Skin of body (tissue), 2 donors: ENCODE measurements at regions not wholly inside any gene's neighbourhood (a gene's known extent, or its start where the extent isn't known, plus 50 kb on each side); places are given as distances from the start of the nearest gene placed in this dataset. TPM values are rescaled to one million over a fixed set of nuclear protein-coding genes. Genes with fewer than 3 reads are reported as not detected.
A peak's percentile ranks its signal among the peaks of the same experiment; 100 is the strongest.

Experiments used
- DNase-seq: peaks from one replicate; lab custom pipeline; 2025; lab: John Stamatoyannopoulos, UW
- small RNA-seq: library from RNA; depleted of rRNA; stranded (forward); fragments of <200 nt; gene quantifications from one replicate; pipeline ENCODE3, GENCODE V24; 2014; ENCODE audit warnings: low replicate concordance

GRCh38 chr18:55054021-55054990 lies 95.0 kb upstream of the CCDC68 start:
- DNase-seq, result no peak

GRCh38 chr18:55048892-55049291 lies 89.6 kb upstream of the CCDC68 start:
- DNase-seq, result no peak

- no peak for DNase-seq
Measured at GRCh38 chr18:55047546-55047945, 88.3 kb upstream of the CCDC68 start.

- DNase-seq, result no peak
Measured at GRCh38 chr18:55041366-55041765, 82.1 kb upstream of the CCDC68 start.

- DNase-seq, result no peak
Measured at GRCh38 chr18:55038162-55038561, 78.9 kb upstream of the CCDC68 start.

- no peak for DNase-seq
Measured at GRCh38 chr18:55034742-55035141, 75.5 kb upstream of the CCDC68 start.

GRCh38 chr18:55031979-55032378 lies 72.7 kb upstream of the CCDC68 start:
- DNase-seq, result no peak

GRCh38 chr18:55031576-55031975 lies 72.3 kb upstream of the CCDC68 start:
- DNase-seq, result no peak

- DNase-seq, result no peak
Measured at GRCh38 chr18:55031164-55031563, 71.9 kb upstream of the CCDC68 start.

DNA sequence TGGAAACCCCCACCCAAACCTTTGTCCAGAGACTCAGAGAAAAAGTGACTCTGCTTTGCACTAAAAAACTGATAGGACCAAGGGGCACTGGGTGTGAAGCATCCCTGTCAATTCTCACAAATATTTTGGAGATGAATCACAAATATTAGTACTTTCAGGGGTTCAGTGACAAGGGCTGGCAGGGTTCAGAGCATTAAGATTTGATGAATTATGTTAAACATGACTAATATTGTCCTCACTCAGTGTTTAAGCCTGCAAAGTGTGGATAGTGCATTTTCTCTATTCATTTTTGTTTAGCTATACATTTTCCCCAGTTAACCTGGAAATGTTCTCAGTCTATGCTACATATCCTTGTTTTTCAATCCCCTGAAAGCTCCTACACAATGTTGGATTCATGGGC lies 65.3 kb upstream of the CCDC68 start:
- no peak for DNase-seq

DNA sequence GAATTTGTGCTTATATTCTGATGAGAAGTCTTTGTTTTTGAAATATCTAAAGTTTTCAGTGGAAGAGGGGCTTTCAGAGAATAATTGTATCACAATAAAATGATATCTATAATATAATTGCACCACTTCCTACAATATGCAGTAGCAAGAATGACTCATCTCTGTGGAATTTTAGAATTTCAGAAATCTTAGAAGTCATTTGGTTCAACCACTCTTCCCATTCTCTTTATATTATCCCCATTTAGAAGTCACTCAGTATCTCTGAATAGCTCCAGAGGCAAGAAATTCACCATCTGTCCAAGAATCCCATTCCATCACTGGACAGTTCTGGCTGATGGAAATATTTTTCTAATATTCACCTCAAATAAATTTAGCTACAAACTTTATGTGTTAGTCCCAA lies 59.3 kb upstream of the CCDC68 start:
- DNase-seq, result no peak

GRCh38 chr18:55014095-55014494 lies 54.8 kb upstream of the CCDC68 start:
- DNase-seq, result no peak

DNA sequence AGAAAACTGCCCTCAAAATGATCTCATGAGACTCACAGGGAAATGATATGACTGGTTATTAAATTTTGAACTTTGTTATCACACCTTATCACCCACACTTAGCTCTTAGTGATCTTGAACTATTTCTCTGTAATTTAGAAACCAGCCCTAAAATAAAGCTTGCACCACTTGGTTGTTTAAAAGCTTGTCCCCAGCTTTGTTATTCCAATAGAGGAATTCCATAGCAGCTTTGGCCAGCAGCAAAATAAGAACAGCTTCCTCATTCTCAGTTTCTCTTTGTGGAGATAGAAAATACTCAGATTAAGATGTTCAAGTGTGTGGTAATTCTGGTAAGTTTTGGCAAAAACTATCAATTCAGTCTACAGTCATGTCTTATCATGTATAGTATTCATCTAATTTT lies 54.4 kb upstream of the CCDC68 start:
- DNase-seq, result no peak

- no peak for DNase-seq
Measured at GRCh38 chr18:55013086-55013485, 53.8 kb upstream of the CCDC68 start.

- DNase-seq, result peak; percentile 87
Measured at GRCh38 chr18:55012008-55012407, 52.7 kb upstream of the CCDC68 start.

Small RNAs in the stretch of these regions (small RNA-seq; reads per million reads assigned to genes)
- not detected for gene RNA5SP459
